Mesendoderm (in vitro differentiated cells): ENCODE measurements at regions not wholly inside any gene's neighbourhood (a gene's known extent, or its start where the extent isn't known, plus 50 kb on each side); places are given as distances from the start of the nearest gene placed in this dataset.

Experiments used
- DNase-seq: peaks from one replicate; pipeline ENCODE4 v3.0.0; 2013
- H2AK5ac ChIP-seq: 2 replicates; pipeline ENCODE4 v1.6.1; 2013; ENCODE audit warnings: low read length, inconsistent platforms
- H2BK120ac ChIP-seq: 2 replicates; pipeline ENCODE4 v1.6.1; 2013; ENCODE audit warnings: low read depth, mild to moderate bottlenecking, low read length, moderate library complexity, mixed read lengths
- H2BK15ac ChIP-seq: replicated peaks from 2 replicates; pipeline ENCODE4 v1.6.1; 2013; ENCODE audit warnings: low read depth, mild to moderate bottlenecking, moderate library complexity
- H2BK5ac ChIP-seq: 2 replicates; pipeline ENCODE4 v1.6.1; 2013; ENCODE audit warnings: low read length, inconsistent platforms
- H3K18ac ChIP-seq: 2 replicates; pipeline ENCODE4 v1.6.1; 2013; ENCODE audit warnings: mild to moderate bottlenecking, low read length, mixed read lengths
- H3K23ac ChIP-seq: one replicate; pipeline ENCODE4 v1.6.1; 2013; ENCODE audit warnings: low read length
- H3K27ac ChIP-seq: 2 replicates; pipeline ENCODE4 v1.5.1; 2013; ENCODE audit warnings: low read depth, mild to moderate bottlenecking, inconsistent platforms, low read length, moderate library complexity
- H3K27me3 ChIP-seq: 2 replicates; pipeline ENCODE4 v1.6.1; 2013; ENCODE audit warnings: low read length, control low read depth, mild to moderate bottlenecking, inconsistent platforms; ENCODE audit not compliant: insufficient read depth, poor library complexity
- H3K36me3 ChIP-seq: 2 replicates; pipeline ENCODE4 v1.6.1; 2013; ENCODE audit warnings: low read length, inconsistent platforms; ENCODE audit not compliant: control insufficient read depth, insufficient read depth
- H3K4ac ChIP-seq: one replicate; pipeline ENCODE4 v1.6.1; 2013; ENCODE audit warnings: low read depth, mild to moderate bottlenecking, low read length, moderate library complexity
- H3K4me1 ChIP-seq: 2 replicates; pipeline ENCODE4 v1.6.1; 2013; ENCODE audit warnings: low read depth, low read length, inconsistent platforms; ENCODE audit not compliant: control insufficient read depth
- H3K4me2 ChIP-seq: 2 replicates; pipeline ENCODE4 v1.6.1; 2013; ENCODE audit warnings: low read length
- H3K4me3 ChIP-seq: 2 replicates; pipeline ENCODE4 v1.5.1; 2013; ENCODE audit warnings: mild to moderate bottlenecking, low read length
- H3K56ac ChIP-seq: one replicate; pipeline ENCODE4 v1.6.1; 2013; ENCODE audit warnings: low read length
- H3K79me1 ChIP-seq: 2 replicates; pipeline ENCODE4 v1.6.1; 2013; ENCODE audit warnings: low read length, inconsistent platforms
- H3K79me2 ChIP-seq: 2 replicates; pipeline ENCODE4 v1.6.1; 2013; ENCODE audit warnings: mild to moderate bottlenecking, low read length; ENCODE audit not compliant: control insufficient read depth, insufficient read depth
- H3K9ac ChIP-seq: 2 replicates; pipeline ENCODE4 v1.6.1; 2013; ENCODE audit warnings: low read length, inconsistent platforms
- H4K5ac ChIP-seq: one replicate; pipeline ENCODE4 v1.6.1; 2013; ENCODE audit warnings: low read length
- H4K8ac ChIP-seq: one replicate; pipeline ENCODE4 v1.6.1; 2013; ENCODE audit warnings: low read depth, mild to moderate bottlenecking, control low read depth, low read length, moderate library complexity
- WGBS: extraction: QIAGEN DNeasy Blood & Tissue Kit; methylation state at CpG from one replicate; pipeline ENCODE4 v1.1.7; 2013; ENCODE audit warnings: low lambda C conversion rate, missing lambda C conversion rate; ENCODE audit not compliant: insufficient coverage; ENCODE audit errors: extremely low coverage; 5-methylcytosine and 5-hydroxymethylcytosine counted together

DNA sequence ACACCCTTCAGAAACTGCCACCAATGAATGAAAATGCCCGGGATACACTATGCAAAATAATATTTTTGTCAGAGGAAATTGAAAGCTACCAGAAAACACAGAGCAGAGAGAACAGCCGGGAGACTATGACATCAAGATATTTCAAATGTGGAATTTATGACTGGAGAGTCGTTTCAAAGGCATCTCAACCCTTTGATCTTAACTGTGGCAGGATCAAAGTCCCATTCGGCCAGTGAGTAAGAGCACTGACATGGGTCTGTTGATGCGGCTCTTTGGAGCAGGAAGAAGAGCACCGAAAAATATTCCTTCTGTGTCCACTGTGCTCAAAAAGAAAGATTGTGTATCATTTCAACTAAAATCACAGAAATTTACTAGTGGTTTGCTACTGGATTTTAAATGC, 201.9 kb downstream of the RFC3 start:
- Histone ChIP-seq H3K27ac (no peak overlapping the region), H3K27me3 (no peaks in the 10 kb centered on the region), H3K4ac (no peak overlapping the region), H4K8ac (no peak overlapping the region), H2BK5ac (no peak overlapping the region), H3K9ac (no peak overlapping the region), H3K23ac (no peak overlapping the region), H2AK5ac (no peak overlapping the region), H2BK15ac (no peak overlapping the region), H4K5ac (no peak overlapping the region), H3K4me3 (no peak overlapping the region), H3K79me2 (no peaks in the 10 kb centered on the region), H3K56ac (no peak overlapping the region), H3K79me1 (no peaks in the 10 kb centered on the region), H2BK120ac (no peak overlapping the region), H3K18ac (no peak overlapping the region), H3K4me2 (no peak overlapping the region), H3K4me1 (no peaks in the 10 kb centered on the region), H3K36me3 (no peaks in the 10 kb centered on the region)
- DNase-seq, result peak; percentile 36
- WGBS, result no CpG with 5 or more reads among the region's 6 CpGs

GRCh38 chr13:34020388-34020787, 202.4 kb downstream of the RFC3 start:
- no peak for DNase-seq
- Histone ChIP-seq H3K27me3 (no peaks in the 10 kb centered on the region), H3K4ac (no peak overlapping the region), H3K23ac (no peak overlapping the region), H4K8ac (no peak overlapping the region), H3K18ac (no peak overlapping the region), H4K5ac (no peak overlapping the region), H3K27ac (no peak overlapping the region), H3K56ac (no peak overlapping the region), H3K79me2 (no peaks in the 10 kb centered on the region), H3K4me2 (no peak overlapping the region), H3K79me1 (no peaks in the 10 kb centered on the region), H2AK5ac (no peak overlapping the region), H2BK15ac (no peak overlapping the region), H3K9ac (no peak overlapping the region), H2BK120ac (no peak overlapping the region), H2BK5ac (no peak overlapping the region), H3K4me1 (no peaks in the 10 kb centered on the region), H3K4me3 (no peak overlapping the region), H3K36me3 (no peaks in the 10 kb centered on the region)
- no CpG with 5 or more reads among the region's 3 CpGs for WGBS

DNA sequence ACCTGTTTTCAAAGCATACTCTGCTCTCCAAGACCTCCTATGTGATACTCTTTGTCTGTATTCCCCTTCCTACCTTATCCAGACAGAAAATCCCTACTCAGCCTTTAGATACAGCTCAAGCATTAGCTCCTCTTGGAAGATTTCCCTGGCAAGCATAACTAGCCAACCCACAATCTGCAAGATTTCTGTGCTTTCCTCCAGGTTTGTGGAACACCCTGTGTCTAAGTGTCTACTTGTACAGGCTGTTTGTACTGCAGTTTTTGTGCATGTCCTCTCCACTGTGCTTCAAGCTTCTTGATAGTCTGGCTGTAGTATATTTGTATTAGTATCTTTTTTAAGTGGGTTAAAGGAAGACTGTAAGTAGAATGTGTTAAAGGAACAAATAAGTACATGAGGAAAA, 203.7 kb downstream of the RFC3 start:
- Histone ChIP-seq H3K27me3 (no peaks in the 10 kb centered on the region), H2AK5ac (no peak overlapping the region), H3K18ac (no peak overlapping the region), H3K79me2 (no peaks in the 10 kb centered on the region), H3K79me1 (no peaks in the 10 kb centered on the region), H3K4me1 (no peaks in the 10 kb centered on the region), H2BK15ac (no peak overlapping the region), H3K4me2 (no peak overlapping the region), H3K36me3 (no peaks in the 10 kb centered on the region), H2BK120ac (no peak overlapping the region), H4K5ac (no peak overlapping the region), H3K4ac (no peak overlapping the region), H3K4me3 (no peak overlapping the region), H4K8ac (no peak overlapping the region), H2BK5ac (no peak overlapping the region), H3K56ac (no peak overlapping the region), H3K23ac (no peak overlapping the region), H3K9ac (no peak overlapping the region), H3K27ac (no peak overlapping the region)
- no peak for DNase-seq

DNA sequence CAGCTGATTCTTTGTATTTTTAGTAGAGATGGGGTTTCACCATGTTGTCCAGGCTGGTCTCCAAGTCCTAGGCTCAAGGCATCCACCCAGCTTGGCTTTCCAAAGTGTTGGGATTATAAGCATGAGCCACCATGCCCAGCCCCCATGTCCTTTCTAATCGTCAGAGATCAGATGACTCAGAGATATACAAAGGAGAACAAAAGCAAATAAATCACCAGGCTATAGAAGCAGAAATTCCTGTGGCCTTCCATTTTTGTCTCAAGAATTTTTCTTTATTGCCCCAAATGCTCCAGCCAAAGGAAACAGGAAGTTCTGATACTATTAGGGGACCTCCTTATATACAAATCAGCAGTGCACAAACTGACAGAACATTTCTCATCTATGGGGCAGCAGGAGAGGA, 207.8 kb downstream of the RFC3 start:
- no peaks in the 10 kb centered on the region for H3K36me3 ChIP-seq
- H2BK15ac ChIP-seq, result no peak overlapping the region
- H4K5ac ChIP-seq, result no peak overlapping the region
- DNase-seq, result no peak
- H3K27me3 ChIP-seq, result no peaks in the 10 kb centered on the region
- H3K4me1 ChIP-seq, result no peaks in the 10 kb centered on the region
- H2BK120ac ChIP-seq, result no peak overlapping the region
- H3K4me2 ChIP-seq, result no peak overlapping the region
- H3K23ac ChIP-seq, result no peak overlapping the region
- H3K79me2 ChIP-seq, result no peaks in the 10 kb centered on the region
- H3K79me1 ChIP-seq, result no peaks in the 10 kb centered on the region
- H3K4ac ChIP-seq, result no peak overlapping the region
- WGBS, result no CpG with 5 or more reads among the region's 1 CpG
- no peak overlapping the region for H4K8ac ChIP-seq
- no peak overlapping the region for H3K9ac ChIP-seq
- no peak overlapping the region for H2BK5ac ChIP-seq
- no peak overlapping the region for H3K18ac ChIP-seq
- no peak overlapping the region for H2AK5ac ChIP-seq
- no peak overlapping the region for H3K27ac ChIP-seq
- H3K56ac ChIP-seq, result no peak overlapping the region
- H3K4me3 ChIP-seq, result no peak overlapping the region

- Histone ChIP-seq H3K27ac (no peak overlapping the region), H3K56ac (no peak overlapping the region), H2BK5ac (no peak overlapping the region), H3K4me3 (no peak overlapping the region), H3K4me2 (no peak overlapping the region), H3K9ac (no peak overlapping the region), H3K23ac (no peak overlapping the region), H3K27me3 (no peaks in the 10 kb centered on the region), H2BK120ac (no peak overlapping the region), H3K79me1 (no peaks in the 10 kb centered on the region), H2AK5ac (no peak overlapping the region), H3K4me1 (no peaks in the 10 kb centered on the region), H4K8ac (no peak overlapping the region), H3K4ac (no peak overlapping the region), H3K18ac (no peak overlapping the region), H3K36me3 (no peaks in the 10 kb centered on the region), H2BK15ac (no peak overlapping the region), H4K5ac (no peak overlapping the region), H3K79me2 (no peaks in the 10 kb centered on the region)
- DNase-seq, result no peak
These were observed 208.4 kb downstream of the RFC3 start for GRCh38 chr13:34026308-34026707.

DNA sequence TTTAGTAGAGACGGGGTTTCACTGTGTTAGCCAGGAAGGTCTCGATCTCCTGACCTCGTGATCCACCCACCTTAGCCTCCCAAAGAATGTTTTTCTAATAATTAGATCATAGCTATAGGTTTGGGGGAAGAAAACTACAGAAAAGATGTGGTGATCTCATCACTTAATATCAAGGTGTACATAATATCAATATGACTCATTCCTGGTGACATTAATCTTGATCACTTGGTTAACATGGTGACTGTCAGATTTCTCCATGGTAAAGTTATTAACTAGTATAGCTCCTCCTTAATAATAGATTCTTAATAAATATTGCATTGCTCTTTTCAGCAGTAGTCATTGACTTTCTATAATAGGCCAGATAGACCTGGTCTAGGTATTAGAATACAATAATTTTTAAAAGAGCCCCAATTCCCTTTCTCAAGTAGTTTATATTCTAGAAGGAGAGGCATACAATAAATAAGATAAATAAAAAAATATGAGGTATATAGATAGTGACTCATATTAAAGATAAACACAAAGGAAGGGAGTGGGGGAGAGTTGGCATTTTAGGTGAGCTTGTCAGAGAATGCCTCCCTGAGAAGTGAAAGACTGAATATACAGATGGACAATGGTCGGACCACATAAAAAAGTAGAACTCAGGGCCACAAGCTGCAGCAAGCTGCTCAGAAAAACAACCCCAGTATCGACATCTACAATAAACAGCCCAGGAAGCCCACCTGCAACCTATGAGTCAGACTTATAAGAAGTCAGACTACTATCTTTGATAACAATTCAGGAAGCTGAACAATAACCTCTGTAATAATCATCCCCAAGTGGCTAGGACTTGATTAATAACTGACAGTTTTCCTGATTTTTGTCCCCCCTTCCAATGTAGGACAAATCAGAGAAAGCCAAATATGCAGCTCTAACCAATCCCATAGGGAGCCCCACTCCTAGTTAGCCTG, 210.8 kb downstream of the RFC3 start:
- Histone ChIP-seq H3K56ac (no peak overlapping the region), H3K4ac (no peak overlapping the region), H3K4me2 (no peak overlapping the region), H3K4me3 (no peak overlapping the region), H3K4me1 (no peaks in the 10 kb centered on the region), H2BK120ac (no peak overlapping the region), H3K9ac (no peak overlapping the region), H3K36me3 (no peaks in the 10 kb centered on the region), H3K23ac (no peak overlapping the region), H4K5ac (no peak overlapping the region), H3K79me1 (no peaks in the 10 kb centered on the region), H4K8ac (no peak overlapping the region), H2BK5ac (no peak overlapping the region), H2AK5ac (no peak overlapping the region), H2BK15ac (no peak overlapping the region), H3K18ac (no peak overlapping the region), H3K79me2 (no peaks in the 10 kb centered on the region), H3K27me3 (no peaks in the 10 kb centered on the region), H3K27ac (no peak overlapping the region)
- WGBS, result no CpG with 5 or more reads among the region's 5 CpGs
- no peak for DNase-seq
